ENCODE measurements at regions not wholly inside any gene's neighbourhood (a gene's known extent, or its start where the extent isn't known, plus 50 kb on each side); places are given as distances from the start of the nearest gene placed in this dataset.

- Histone ChIP-seq H3K9ac (ENCODE audit: low read length) (no peak overlapping the region), H3K4me3 (ENCODE audit: low read depth in 1 of 2, low read length in 2 of 2) (no peak overlapping the region), H3K4me1 (ENCODE audit: insufficient read depth, low read length) (no peaks in the 10 kb centered on the region), H3K36me3 (ENCODE audit: insufficient read depth, low read length) (no peaks in the 10 kb centered on the region), H3K9me3 (ENCODE audit: low read length) (no peaks in the 10 kb centered on the region), H3K27ac (ENCODE audit: low read depth, low read length) (no peak overlapping the region), H3K27me3 (ENCODE audit: control insufficient read depth in 1 of 2, insufficient read depth in 2 of 2, low read length in 2 of 2) (no peaks in the 10 kb centered on the region)
Observed at GRCh38 chr10:132486539-132487121, 51.0 kb upstream of the INPP5A start.

DNA sequence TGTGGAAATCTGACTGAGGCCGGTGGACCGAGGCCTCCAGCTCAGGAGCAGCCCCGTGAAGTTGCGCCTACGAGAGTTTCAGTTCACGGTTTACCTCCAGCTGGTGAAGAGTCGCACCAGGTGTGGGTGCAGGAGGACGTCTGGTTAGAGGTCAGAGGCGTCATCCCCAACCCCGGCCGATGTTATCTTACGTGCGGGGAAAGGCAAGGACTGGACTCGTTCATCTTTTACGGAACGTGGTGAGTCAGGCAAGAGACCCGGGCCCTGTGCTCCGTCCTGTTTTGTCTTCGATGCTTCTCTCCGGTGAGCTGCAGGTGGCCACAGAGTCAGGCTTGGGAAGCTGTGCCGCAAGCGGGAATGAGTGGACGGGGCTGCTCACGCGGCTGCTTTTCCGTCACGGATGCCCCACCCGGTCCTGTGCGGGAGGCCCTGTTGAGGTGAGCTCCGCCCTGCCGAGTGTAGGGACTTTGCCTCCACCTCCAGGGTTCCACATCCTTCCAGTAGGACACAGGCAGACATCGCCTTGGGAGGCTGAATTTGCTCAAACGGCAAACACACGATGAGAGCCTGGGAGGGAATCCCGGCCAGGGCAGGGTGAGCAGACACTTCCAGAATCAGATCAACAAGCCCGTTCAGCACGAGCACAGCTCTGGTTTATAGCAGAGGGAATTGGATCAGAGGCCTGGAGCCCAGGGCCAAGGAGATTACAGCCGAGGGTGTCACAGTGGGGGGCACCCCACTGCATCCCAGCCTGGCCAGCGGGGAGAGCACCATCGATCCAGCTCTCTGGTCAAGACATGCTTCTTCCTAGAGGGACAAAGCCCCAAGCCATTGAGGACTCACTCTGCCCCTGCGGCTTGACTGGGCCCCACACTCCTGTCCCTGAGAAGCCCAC, 50.1 kb upstream of the INPP5A start:
- Histone ChIP-seq H3K36me3 (ENCODE audit: insufficient read depth, low read length) (no peaks in the 10 kb centered on the region), H3K27ac (ENCODE audit: low read depth, low read length) (no peak overlapping the region), H3K4me3 (ENCODE audit: low read depth in 1 of 2, low read length in 2 of 2) (no peak overlapping the region), H3K9me3 (ENCODE audit: low read length) (no peaks in the 10 kb centered on the region), H3K4me1 (ENCODE audit: insufficient read depth, low read length) (no peaks in the 10 kb centered on the region), H3K9ac (ENCODE audit: low read length) (no peak overlapping the region), H3K27me3 (ENCODE audit: control insufficient read depth in 1 of 2, insufficient read depth in 2 of 2, low read length in 2 of 2) (no peaks in the 10 kb centered on the region)

All from muscle layer of colon (tissue), 2 donors.